GM12878 (cell line): ENCODE measurements at regions not wholly inside any gene's neighbourhood (a gene's known extent, or its start where the extent isn't known, plus 50 kb on each side); places are given as distances from the start of the nearest gene placed in this dataset.

Source experiments
- ATAC-seq: fragments of 200-7000 bp; cut with Tn5 transposase; 3 replicates; pipeline ENCODE4 v1.9.1; 2020; ENCODE audit warnings: mild to moderate bottlenecking, moderate library complexity
- BruUV-seq: library from RNA; stranded (reverse); fragments of 400-500 nt; replicated peaks from 2 replicates; lab custom pipeline; 2021; lab: Mats Ljungman, UMichigan
- CTCF ChIA-PET: fragments of 300-600 bp; sonication (Branson Sonifier 250); formaldehyde crosslinking; extraction: SDS; loops from one replicate; lab custom pipeline; 2021; ENCODE audit warnings: inconsistent platforms; lab: Yijun Ruan, JAX
- POLR2A ChIA-PET: fragments of 350-600 bp; formaldehyde crosslinking; extraction: SDS; loops from one replicate; lab custom pipeline; 2021; ENCODE audit warnings: inconsistent platforms; lab: Charles Lee
- RAD21 ChIA-PET: fragments of 300-600 bp; sonication (Branson Sonifier 250); formaldehyde crosslinking; loops from one replicate; lab custom pipeline; 2023; ENCODE audit warnings: antibody characterized with exemption; ENCODE audit not compliant: unreplicated experiment; lab: Charles Lee
- SMC1A ChIA-PET: fragments of 300-600 bp; sonication (Branson Sonifier 250); formaldehyde crosslinking; loops from one replicate; lab custom pipeline; 2023; ENCODE audit not compliant: unreplicated experiment, uncharacterized antibody; lab: Charles Lee
- DNase-seq: peaks from one replicate; pipeline ENCODE4 v3.0.0-alpha.2; 2011; ENCODE audit warnings: low read depth, low spot score
- FAIRE-seq: peaks from 3 replicates; lab custom pipeline; 2011; peaks lifted over from hg19 to GRCh38; lab: Jason Lieb, UNC
- H2AFZ ChIP-seq: 2 replicates; pipeline ENCODE4 v1.6.0; 2011; ENCODE audit warnings: low read depth, low read length, control low read depth; ENCODE audit not compliant: control insufficient read depth
- H3K27ac ChIP-seq: 2 replicates; pipeline ENCODE4 v1.5.1; 2011; ENCODE audit warnings: control low read depth; ENCODE audit not compliant: control insufficient read depth, insufficient read depth
- H3K27me3 ChIP-seq, 2 experiments: replicated peaks in 1 of 2; 2 replicates each; pipeline versions ENCODE4 v1.6.0 to v1.6.1; 2011; ENCODE audit warnings: low read length in 1 of 2; ENCODE audit not compliant: control insufficient read depth in 2 of 2, insufficient read depth in 2 of 2
- H3K36me3 ChIP-seq, 2 experiments: 2 replicates each; pipeline ENCODE4 v1.5.1; 2011; ENCODE audit warnings: low read length in 1 of 2; ENCODE audit not compliant: control insufficient read depth in 2 of 2, insufficient read depth in 2 of 2
- H3K4me1 ChIP-seq: 2 replicates; pipeline ENCODE4 v1.6.1; 2011; ENCODE audit warnings: mild to moderate bottlenecking, low read length, moderate library complexity, mixed read lengths; ENCODE audit not compliant: control insufficient read depth, insufficient read depth
- H3K4me2 ChIP-seq: 2 replicates; pipeline ENCODE4 v1.6.0; 2011; ENCODE audit warnings: control low read depth; ENCODE audit not compliant: control insufficient read depth, insufficient read depth
- H3K4me3 ChIP-seq: fragments of 200-600 bp; sonication (generic); 2 replicates; pipeline ENCODE4 v1.5.1; 2016
- H3K79me2 ChIP-seq: 2 replicates; pipeline ENCODE4 v1.6.0; 2011; ENCODE audit warnings: low read length; ENCODE audit not compliant: control insufficient read depth, insufficient read depth
- H3K9ac ChIP-seq: 2 replicates; pipeline ENCODE4 v1.8.0; 2011; ENCODE audit warnings: low read length, control low read depth, mixed read lengths; ENCODE audit not compliant: control insufficient read depth, insufficient read depth
- H3K9me3 ChIP-seq: replicated peaks from 3 replicates; pipeline ENCODE4 v1.5.1; 2011; ENCODE audit warnings: mild to moderate bottlenecking, low read length; ENCODE audit not compliant: control insufficient read depth, insufficient read depth
- H4K20me1 ChIP-seq: 2 replicates; pipeline ENCODE4 v1.6.0; 2011; ENCODE audit not compliant: control insufficient read depth, insufficient read depth
- ASH2L ChIP-seq: fragments of 300-600, 200-600 bp; sonication (generic); IDR thresholded peaks from 2 replicates; pipeline ENCODE4 v1.6.1; 2017; ENCODE audit warnings: low read depth, mild to moderate bottlenecking, borderline replicate concordance
- CREB1 ChIP-seq: IDR thresholded peaks from 2 replicates; pipeline ENCODE4 v1.6.1; 2012; ENCODE audit warnings: low read depth, mild to moderate bottlenecking, inconsistent platforms
- E2F8 ChIP-seq: fragments of 450-650 bp; IDR thresholded peaks from 2 replicates; pipeline ENCODE4 v1.6.1; 2018; ENCODE audit warnings: mild to moderate bottlenecking, low read depth, moderate library complexity; ENCODE audit not compliant: partially characterized antibody
- GABPA ChIP-seq: IDR thresholded peaks from 2 replicates; pipeline ENCODE4 v1.6.1; 2014; ENCODE audit warnings: antibody characterized with exemption, low read depth, mild to moderate bottlenecking, inconsistent platforms
- HDAC2 ChIP-seq: fragments of 200-600 bp; sonication (generic); IDR thresholded peaks from 2 replicates; pipeline ENCODE4 v1.6.1; 2017
- IRF3 ChIP-seq: fragments of 450-650 bp; IDR thresholded peaks from 2 replicates; pipeline ENCODE4 v1.6.1; 2014; ENCODE audit warnings: mild to moderate bottlenecking
- NR2C2 ChIP-seq: IDR thresholded peaks from 2 replicates; pipeline ENCODE4 v1.6.1; 2011; ENCODE audit warnings: borderline replicate concordance, low read depth; ENCODE audit not compliant: control insufficient read depth, insufficient read length
- PKNOX1 ChIP-seq: fragments of 450-650 bp; IDR thresholded peaks from 2 replicates; pipeline ENCODE4 v1.6.1; 2016; ENCODE audit warnings: mild to moderate bottlenecking
- PML ChIP-seq: IDR thresholded peaks from 2 replicates; pipeline ENCODE4 v1.6.1; 2012; ENCODE audit warnings: low read length, inconsistent platforms
- SKIL ChIP-seq: fragments of 450-650 bp; IDR thresholded peaks from 2 replicates; pipeline ENCODE4 v1.6.1; 2017; ENCODE audit warnings: mild to moderate bottlenecking, low read depth, inconsistent platforms; ENCODE audit not compliant: poor library complexity, severe bottlenecking
- SPI1 ChIP-seq: IDR thresholded peaks from 2 replicates; pipeline ENCODE4 v1.6.1; 2011; ENCODE audit warnings: low read depth, mild to moderate bottlenecking, low read length, moderate library complexity, borderline replicate concordance; ENCODE audit not compliant: insufficient read depth
- SREBF1 ChIP-seq: IDR thresholded peaks from 2 replicates; pipeline ENCODE4 v1.6.1; 2012; ENCODE audit warnings: mild to moderate bottlenecking, low read length
- STAT3 ChIP-seq: IDR thresholded peaks from 2 replicates; pipeline ENCODE4 v1.6.1; 2011; ENCODE audit warnings: low read depth, low read length, improper control_type of control experiment
- TAF1 ChIP-seq: IDR thresholded peaks from 2 replicates; pipeline ENCODE4 v1.6.1; 2011; ENCODE audit warnings: mild to moderate bottlenecking, low read depth, low read length, borderline replicate concordance
- ZNF207 ChIP-seq: fragments of 450-650 bp; IDR thresholded peaks from 2 replicates; pipeline ENCODE4 v1.6.1; 2014; ENCODE audit warnings: antibody characterized with exemption, mild to moderate bottlenecking, borderline replicate concordance
- ZNF384 ChIP-seq: IDR thresholded peaks from 2 replicates; pipeline ENCODE4 v1.6.1; 2012; ENCODE audit warnings: low read depth, mild to moderate bottlenecking, low read length, improper control_type of control experiment, borderline replicate concordance
- ZNF622 ChIP-seq: fragments of 450-650 bp; IDR thresholded peaks from 2 replicates; pipeline ENCODE4 v1.6.1; 2017; ENCODE audit warnings: mild to moderate bottlenecking, inconsistent platforms
- WGBS: methylation state at CpG from one replicate; pipeline ENCODE4 v1.1.6; 2016; ENCODE audit warnings: low lambda C conversion rate; ENCODE audit not compliant: insufficient replicate concordance, insufficient coverage; ENCODE audit errors: missing lambda C conversion rate; 5-methylcytosine and 5-hydroxymethylcytosine counted together
- in situ Hi-C: fragments of 300-500 bp; cut with MboI; formaldehyde crosslinking; loops from 9 replicates; pipeline ENCODE4 v1.14.3; 2018; ENCODE audit warnings: mixed read lengths
- intact Hi-C: fragments of 100-400 bp; cut with micrococcal nuclease; formaldehyde crosslinking; loops from one replicate; pipeline ENCODE4 v1.14.2; 2022; ENCODE audit not compliant: unreplicated experiment

GRCh38 chr14:76653875-76654572, 107.2 kb upstream of the VASH1 start:
- DNase-seq (no peak), FAIRE-seq (no peak), ATAC-seq (no peak)
- Histone ChIP-seq H3K9ac (no peak overlapping the region), H3K27me3 (peaks cover 0 to 4% of the 10 kb centered on the region in 2 experiments; a peak in 1 of 4 replicates), H3K4me3 (no peak overlapping the region), H2AFZ (no peak overlapping the region), H3K4me2 (no peak overlapping the region), H3K27ac (no peak overlapping the region), H3K4me1 (no peaks in the 10 kb centered on the region), H3K9me3 (peaks cover 2% of the 10 kb centered on the region; the same call in 1 of the 3 replicates), H3K79me2 (no peaks in the 10 kb centered on the region), H4K20me1 (no peaks in the 10 kb centered on the region), H3K36me3 (no peaks in the 10 kb centered on the region)
- SMC1A ChIA-PET: interaction anchor here (1.5 kb wide), 1 partner anchor 8 kb away, joined by 4 read pairs; no protein-coding TSS in a partner anchor
- RAD21 ChIA-PET: interaction anchor here (0.5 to 0.6 kb wide), 2 partner anchors 151 to 840 kb away, joined by 3 read pairs; no protein-coding TSS in a partner anchor
- CTCF ChIA-PET: interaction anchor here (0.7 to 1.7 kb wide), 3 partner anchors 9 to 417 kb away, joined by 3 to 4 read pairs (median 3); no protein-coding TSS in a partner anchor
- in situ Hi-C loops (no loop called here), intact Hi-C loops (no loop called here)
- 22% methylated on average over 8 of the region's 8 CpGs for WGBS
- POLR2A ChIA-PET: no interaction called here
- no TSS peak for BruUV-seq
- TF ChIP-seq GABPA: no peak
- no peak for TF ChIP-seq SPI1
- no peak for TF ChIP-seq ASH2L
- TF ChIP-seq E2F8: no peak
- TF ChIP-seq IRF3: no peak
- TF ChIP-seq PML: no peak
- no peak for TF ChIP-seq CREB1
- no peak for TF ChIP-seq NR2C2
- no peak for TF ChIP-seq ZNF207
- no peak for TF ChIP-seq ZNF384
- no peak for TF ChIP-seq ZNF622
- TF ChIP-seq TAF1: no peak
- TF ChIP-seq STAT3: no peak
- TF ChIP-seq HDAC2: no peak
- no peak for TF ChIP-seq SREBF1
- TF ChIP-seq PKNOX1: no peak
- TF ChIP-seq SKIL: no peak
